Glomerular visceral epithelial cell (primary cell): ENCODE measurements at regions not wholly inside any gene's neighbourhood (a gene's known extent, or its start where the extent isn't known, plus 50 kb on each side); places are given as distances from the start of the nearest gene placed in this dataset.

Source experiments
- DNase-seq: peaks from one replicate; pipeline ENCODE4 v3.0.0-alpha.2; 2016; ENCODE audit errors: extremely low spot score

DNA sequence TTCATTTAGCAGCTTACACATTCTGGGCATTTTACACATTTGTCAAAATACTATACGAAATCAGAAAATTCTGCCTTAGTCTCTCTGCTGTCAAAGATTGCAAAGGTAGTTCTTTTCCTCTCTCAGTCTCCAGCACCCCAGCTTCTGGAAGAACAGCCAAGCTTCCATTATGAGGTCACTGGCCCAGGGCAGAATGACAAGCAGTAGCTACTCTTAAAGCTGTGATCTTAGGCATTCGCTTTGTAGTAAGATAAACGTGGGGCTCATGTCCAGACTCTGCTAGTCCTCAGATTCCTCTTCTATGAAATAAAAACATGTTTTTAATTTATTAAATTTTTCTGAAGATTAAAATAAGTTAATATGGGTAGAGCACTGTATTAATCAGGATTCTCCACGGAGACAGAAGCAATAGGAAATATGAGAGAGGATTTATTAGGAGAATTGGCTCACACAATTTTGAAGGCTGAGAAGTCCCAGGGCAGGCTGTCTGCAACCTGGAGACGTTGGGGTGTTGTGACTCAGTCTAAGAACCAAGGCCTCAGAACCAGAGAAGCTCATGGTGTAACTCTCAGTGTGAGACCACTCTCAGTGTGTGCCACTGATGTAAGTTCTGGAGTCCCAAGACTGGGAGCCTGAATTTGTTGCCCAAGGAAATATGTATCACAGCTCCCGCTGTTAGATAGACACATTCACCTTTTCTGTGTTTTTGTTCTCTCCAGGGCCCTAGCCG, 201.2 kb downstream of the CMPK2 start:
- DNase-seq: no peak

DNA sequence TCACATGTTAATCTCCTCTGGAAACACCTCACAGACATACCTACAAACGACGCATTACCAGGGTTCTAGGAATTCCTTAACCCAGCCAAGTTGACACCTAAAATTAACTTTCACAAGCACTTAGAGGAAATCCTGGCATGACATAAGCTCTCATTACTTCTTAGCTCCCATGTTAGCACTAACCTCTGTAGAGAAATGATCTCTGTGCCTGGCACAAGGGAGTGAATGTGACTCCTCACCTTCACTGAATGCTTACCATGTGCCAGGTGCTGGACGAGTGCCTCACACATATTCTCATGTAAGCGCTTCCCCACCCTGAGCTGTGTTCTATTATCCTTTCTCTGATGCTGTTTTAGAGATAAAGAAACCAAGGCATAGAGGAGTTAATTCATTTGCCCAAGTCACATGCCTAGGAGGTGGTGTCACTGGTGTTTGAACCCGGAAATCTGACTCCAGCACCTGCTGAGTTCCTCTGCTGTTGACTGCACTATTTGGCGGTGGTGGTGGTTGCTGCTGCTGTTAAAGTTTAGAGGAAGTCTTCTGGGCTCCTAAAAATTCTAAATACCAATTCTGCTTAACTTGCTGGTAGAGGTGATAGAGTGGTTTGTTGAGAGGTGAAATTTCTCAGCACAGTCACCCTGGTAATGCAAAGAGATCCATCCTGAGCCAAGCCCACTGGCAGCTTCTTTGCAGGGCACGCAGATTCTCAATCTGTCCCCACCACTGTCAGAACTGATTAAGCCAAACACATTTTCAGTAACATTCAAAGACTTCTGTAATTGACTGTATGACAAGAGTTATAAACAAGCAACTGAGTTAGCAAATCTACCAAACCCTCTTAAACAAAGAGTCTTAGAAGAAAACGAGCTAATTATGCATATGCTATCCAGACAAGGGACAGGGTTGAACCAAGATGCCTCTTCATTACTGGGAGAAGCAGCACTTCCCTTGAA, 200.3 kb downstream of the CMPK2 start:
- DNase-seq: no peak

DNA sequence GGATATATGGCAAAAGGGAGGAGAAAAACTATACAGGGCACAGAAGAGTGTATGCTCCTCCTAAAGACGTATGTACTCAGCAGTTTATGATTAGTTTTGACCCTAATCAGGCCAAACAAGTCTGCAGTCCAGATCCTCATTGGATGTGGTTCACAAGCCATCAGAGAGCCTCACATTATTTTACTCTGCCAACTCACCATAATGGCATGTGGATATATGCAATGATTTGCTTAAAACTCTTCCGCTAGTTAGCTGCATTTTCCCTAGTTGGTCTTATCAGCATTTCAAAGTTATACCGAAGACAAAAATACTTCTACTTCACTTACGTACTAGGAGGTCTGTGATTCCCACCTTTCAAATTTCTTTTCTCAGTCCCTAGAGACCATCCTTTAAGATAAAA, 198.4 kb downstream of the CMPK2 start:
- DNase-seq: no peak

DNA sequence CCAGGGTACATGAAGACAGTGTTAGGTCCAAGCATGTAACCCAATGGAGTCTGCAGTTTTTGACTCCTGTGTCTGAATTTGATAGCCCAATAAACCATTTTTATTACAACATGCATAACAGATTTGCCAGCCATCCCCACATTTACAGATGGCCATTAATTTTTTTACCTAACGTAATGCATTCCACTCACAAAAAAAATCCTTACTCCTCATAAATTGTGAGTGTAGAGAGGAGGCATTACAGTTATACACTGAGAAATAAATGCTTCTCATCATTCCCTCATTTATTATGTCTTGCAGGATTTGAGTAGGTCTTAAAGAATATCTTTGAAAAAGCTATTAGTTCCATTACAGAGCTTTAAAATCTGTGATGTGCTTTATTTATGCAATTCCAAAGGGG, 193.8 kb downstream of the CMPK2 start:
- no peak for DNase-seq

DNA sequence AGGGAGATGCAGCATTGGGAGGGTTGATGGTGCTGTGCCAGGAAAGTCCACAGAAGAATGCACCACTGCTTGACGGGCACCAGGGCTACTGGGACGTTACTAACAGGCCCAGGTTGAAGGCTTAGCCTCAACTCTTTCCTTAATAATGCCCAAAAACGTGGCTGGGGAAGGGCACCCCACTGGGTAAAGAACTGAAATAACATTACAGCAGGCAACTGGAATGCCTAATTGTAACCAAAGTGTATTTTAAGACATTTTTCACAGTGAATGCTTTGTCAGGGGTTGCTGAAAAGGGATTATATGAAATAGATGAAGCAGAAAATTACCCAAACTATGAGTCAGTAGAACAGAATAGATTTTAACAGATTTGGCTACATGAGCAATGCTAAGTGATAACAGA, 191.3 kb downstream of the CMPK2 start:
- DNase-seq: no peak

DNA sequence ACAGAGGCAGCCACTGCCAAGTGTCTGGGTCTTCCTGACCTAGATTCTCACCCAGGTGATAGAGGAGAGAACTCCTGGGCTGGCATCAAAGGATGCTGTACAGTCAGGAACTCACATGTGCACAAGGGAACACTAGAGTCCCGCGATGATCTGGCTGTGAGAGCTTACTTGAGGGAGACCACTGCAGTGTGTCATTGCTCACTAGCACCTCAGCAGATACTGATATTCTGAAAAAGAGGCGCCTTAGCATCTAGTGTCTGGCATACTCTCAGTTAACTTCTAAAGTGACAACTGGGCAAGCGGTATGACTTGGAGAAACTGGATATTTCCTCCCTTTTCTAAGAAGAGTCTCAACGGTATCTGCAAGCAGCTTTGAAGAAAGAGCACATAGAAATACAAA, 189.9 kb downstream of the CMPK2 start:
- no peak for DNase-seq

DNA sequence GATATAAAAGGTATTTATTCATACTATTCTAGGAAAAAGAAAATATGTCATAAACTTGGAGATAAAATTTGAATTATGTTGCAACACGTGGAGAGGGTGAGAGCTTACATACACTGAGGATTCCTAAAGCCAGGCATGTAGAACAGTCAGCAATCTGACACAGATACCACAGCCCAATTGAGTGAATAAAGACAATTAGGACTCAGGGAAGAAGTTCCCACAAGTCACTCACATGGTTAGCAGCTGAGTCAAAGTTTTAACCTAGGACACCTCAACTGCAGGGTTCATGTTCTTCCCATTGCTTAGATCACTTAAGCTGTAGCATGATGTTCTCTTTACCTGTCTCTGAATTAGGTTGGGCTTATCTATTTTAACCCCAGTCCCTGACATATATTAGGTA, 189.5 kb downstream of the CMPK2 start:
- no peak for DNase-seq

DNA sequence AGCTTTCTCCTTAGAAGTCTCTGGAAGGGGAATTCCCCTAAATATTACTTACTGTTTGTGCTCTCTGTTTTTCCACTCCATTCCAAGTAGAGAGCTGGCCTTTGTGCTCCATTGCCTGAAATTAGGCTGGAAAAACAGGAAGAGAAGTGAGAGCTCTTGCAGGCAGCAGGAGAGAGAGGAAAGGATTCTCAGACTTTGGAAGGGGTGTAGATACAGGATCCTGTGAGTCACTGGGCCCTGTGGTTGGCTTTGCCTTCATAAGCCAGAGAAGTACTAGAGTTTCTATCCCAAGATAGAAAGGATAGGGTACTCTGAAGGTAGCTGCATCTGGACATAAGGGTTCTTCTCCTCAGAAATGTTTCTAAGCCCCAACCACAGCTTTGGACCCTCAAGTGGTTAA, 188.9 kb downstream of the CMPK2 start:
- DNase-seq: no peak

DNA sequence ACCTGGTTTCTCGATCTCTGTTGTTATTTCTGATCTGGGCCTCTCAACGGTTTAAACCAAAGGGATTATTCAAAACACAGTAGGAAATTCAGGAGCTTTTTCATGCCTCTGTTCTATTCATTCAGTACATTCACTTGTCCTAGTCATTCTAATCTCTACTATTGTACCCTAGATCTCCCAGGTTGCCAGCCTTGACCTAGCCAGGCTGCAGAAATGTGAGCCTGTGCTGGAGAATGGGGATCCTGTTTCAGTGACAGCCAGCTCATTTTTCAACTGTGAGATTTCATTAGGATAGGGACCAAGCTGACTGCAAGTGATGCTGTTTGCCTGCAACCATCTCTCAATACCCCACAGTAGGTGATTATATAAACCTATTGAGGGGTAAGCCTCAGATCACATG, 186.2 kb downstream of the CMPK2 start:
- no peak for DNase-seq

DNA sequence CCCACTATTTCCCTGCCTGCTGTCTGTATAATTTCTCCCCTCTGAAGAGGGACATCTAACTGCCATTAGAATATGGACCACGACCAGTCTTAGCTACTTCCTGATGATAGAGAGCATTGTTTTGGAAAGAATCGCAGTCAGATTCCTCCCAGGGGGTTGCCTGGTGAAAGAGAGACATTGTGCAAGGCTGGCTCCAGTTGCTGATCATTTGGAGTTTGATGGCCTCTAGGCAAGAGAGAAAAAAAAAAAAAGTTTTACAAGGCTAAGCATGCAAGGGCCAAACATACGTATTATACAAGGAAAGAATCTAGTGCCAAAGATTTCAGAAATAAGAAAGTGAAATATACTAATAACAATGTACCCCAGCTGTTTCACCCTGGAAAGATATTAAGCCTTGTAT, 182.2 kb downstream of the CMPK2 start:
- DNase-seq: no peak

DNA sequence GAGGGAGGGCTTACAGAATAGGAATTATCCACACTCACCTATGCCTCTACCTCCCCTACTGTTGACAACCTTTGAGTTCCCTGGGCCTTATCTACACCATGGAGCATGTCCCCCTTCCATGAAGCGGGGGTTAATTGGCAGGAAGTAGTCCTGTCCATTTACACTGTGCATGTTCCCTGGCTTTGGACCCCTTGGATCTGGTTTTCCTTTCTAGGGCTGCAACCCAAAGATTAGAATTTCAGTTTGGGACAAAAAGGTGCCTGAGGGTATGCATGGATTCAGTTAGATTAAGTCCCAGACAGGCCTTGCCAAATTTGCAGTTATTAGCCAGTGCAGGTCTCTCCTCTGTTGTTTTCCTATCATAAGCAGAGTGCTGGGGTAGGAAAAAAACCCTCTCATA, 180.3 kb downstream of the CMPK2 start:
- DNase-seq: no peak

DNA sequence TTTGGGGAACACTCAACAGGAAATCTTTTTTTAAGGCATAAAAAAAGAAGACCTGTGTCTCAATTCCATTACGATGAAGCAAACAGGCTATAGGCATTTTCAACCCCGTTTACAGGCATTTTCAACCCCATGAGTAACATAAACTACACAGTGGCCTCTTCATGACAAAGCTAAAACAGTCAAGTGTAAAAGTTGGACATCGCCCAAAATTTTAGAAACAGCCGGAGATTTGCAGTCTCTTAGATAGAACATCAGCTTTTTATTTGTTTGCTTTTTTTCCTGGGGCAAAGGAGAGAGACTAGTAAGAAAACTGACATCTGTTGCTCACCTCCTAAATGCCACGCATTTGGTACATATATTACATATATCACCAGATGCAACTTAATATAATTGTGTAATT, 173.7 kb downstream of the CMPK2 start:
- DNase-seq: no peak

DNA sequence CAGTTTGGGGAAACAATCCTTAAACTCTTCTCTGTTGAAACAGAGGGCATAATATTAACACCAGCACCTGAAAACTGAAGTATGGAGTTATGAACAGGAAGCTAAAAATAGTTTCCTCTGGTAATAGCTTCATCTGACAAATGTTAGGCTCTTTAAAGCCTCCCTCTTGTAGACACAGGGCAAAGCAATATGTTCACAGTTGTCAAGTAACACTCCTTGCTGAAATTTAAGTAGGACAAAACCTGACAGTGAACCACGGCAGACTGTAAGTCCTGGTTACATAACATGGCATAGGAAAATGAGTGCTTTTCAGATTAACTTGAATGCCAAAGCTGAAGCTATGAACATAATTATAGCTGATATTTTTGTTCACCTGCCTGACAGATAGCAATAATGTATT, 172.9 kb downstream of the CMPK2 start:
- DNase-seq: no peak

DNA sequence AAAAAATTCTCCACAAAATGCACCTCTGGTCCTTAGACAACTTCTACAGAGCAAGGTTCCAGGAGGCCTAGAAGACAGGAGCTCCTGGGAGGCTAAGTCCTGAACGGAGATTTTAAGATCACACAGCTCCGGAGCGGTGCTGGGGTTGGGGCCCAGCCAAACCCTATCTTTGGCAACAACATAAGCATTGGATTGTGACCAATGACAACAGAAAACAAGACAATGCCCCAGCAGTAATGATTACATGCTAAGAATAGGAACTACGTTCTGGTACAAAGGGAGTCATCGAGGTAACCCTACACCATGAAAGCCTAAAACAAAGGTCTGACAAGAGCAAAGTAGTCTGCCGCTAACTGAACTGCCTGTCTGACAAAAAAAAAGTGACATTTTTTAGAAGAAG, 171.2 kb downstream of the CMPK2 start:
- DNase-seq: no peak

DNA sequence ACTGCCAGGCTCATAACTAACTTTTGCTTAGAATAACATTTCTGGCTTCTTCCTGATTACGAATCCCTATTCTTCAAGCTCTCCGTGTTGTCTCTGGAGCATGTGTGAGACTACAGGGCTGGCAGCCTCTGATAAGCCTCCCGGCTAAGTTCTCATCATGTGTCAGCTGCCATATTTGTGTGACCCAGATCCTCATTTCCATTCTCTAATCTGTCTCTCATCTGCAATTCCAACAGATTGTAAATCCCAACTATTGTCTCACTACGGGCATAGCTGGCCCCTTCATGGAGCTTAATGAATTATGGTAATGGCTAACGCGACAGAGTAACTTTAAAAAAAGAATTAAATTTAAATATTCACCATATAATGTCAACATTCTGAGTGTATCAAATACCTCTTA, 165.4 kb downstream of the CMPK2 start:
- no peak for DNase-seq

DNA sequence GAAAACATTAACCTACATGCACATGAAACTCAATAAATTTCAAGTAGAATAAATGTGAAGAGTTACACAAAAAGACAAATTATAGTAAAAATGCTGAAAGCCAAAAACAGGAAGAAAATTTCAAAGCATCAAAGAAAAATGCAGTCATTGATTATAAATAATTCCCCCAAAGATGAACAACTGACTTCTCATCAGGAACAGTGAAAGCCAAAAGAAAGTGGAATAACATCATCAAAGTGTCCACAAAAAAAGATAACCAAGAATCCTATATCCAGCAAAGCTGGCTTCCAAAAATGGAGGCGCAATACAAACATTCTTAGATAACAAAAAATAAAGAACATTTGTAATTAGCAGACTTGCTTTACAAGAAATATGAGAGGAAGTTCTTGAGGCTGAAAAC, 161.6 kb downstream of the CMPK2 start:
- DNase-seq: no peak

DNA sequence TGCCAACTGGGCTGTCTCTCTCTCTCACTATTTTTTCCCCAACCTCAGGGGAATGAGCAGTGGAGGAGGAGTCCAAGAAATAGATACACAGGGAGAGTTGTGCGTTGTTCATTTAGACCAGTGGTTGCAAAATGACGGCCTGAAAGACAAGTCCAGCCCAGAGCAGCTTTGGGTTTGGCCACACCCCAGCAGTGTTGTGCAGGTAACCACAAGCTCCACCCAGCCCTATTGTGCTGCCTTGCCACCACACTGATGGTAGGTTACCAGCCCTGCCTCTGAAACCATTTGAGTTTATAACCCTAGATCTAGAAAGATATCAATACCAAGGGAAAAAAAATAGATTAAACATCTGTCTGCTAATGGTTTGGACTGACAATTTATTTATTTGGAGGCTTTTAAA, 144.3 kb downstream of the CMPK2 start:
- no peak for DNase-seq

DNA sequence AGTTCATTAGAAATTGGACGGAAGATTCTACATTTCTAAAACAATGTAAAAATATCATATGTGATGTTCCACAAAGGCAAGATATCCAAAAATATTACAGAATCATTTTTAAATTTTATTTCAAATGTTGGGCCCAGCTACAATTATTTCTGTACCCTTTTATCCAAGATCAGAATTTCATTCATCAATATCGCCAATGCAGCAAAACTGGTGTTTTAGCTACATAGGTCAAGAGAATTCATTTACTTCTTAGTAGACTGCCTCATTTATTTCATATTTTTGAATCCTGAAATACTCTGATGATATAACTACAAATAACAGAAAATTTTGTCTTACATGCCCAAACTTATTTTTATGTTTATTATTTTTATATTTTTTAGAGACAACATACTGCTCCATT, 143.1 kb downstream of the CMPK2 start:
- no peak for DNase-seq

DNA sequence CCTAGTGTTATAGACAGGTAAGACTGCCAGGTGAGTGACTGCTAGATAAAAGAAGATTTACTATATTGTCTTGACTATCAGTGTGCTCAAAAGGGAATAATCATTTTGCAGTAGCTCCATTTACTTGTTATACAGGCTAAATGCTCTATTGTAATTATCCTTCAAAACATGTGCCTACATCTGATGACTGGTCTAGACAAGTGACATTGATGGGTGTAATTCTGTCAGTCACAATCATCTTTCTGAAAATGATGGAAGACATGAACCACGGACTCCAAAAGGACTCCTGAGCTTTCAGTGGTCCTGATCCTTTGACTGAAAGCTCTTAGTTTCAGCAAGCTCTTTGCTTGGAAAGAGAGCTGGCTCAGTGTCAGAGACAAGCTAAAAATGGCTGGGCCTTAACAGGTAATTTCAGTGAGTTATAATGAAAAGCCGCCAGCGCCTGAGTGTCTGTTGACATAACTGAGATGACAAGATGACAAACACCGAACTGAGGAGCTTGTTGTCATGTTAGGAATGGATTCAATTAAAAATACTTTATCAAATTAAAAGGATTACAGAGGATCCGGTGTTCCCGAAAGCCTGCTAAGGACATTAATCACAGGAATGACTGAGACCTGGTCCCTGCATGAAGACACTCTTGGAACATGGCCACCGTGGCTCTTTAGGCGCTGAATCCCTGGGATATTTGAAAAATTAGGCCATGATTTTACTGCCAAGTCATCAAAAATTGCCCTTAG, 141.7 kb downstream of the CMPK2 start:
- DNase-seq: no peak

DNA sequence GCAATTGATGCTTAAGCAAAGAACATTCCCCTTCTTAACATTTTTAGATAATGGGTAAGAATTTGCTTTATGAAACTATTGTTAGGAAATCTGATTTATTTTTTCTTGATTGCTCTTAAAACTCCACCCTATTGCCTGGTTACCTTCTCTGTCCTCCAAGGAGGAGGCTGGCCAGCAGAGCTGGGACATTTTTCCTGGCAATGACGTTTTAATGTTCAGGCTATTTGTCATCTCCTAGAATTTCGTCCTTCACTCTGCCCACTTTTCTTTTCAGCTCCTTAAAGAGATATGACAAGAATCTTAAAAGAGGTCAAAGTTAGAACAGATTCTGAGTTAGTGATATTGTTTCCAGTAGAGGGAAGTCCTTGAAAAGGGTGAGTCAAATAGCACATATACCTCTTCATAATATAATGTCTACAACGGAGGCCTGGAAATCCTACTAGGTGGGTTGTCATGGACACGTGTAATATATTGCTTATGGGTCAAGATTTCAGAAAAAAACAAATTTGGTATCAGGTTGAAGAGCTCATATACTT, 141.0 kb downstream of the CMPK2 start:
- no peak for DNase-seq

DNA sequence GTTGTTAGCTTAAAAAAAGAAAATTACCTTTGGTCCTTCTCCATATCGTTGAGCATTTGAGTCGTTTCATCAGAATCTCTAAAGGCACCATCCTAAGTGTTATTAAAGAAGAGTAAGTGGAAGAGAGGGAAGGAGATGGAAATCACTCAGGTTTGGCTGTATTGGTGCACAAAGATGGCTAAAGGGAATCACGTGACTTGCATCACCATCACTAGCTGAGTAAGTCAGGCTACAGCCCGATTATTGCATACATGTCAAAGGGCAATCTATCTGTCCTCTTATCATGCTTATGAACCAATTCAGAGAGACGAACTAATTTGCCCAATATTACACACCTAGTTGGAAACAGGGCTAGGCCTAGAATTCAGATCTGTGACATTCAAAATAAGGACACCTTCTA, 137.6 kb downstream of the CMPK2 start:
- no peak for DNase-seq

DNA sequence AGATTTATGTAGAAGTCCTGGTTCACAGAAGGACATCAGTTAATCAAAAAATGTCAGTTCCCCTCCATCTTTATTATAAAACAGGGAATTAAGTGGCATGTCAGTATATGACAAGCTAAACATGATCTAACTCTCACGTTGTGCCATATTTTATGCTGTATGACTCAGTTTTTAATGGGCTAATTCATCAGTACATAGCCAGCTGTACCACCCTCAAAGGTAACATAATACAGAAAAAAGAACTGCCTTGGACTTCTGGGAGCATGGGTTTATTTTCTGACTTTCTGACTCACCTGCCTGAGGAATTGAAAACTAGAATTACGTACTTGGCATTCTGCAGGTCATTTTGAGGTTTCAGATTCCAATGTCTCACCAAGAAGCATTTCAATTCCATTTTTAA, 135.7 kb downstream of the CMPK2 start:
- no peak for DNase-seq
